ENCODE measurements at regions not wholly inside any gene's neighbourhood (a gene's known extent, or its start where the extent isn't known, plus 50 kb on each side); places are given as distances from the start of the nearest gene placed in this dataset.

DNA sequence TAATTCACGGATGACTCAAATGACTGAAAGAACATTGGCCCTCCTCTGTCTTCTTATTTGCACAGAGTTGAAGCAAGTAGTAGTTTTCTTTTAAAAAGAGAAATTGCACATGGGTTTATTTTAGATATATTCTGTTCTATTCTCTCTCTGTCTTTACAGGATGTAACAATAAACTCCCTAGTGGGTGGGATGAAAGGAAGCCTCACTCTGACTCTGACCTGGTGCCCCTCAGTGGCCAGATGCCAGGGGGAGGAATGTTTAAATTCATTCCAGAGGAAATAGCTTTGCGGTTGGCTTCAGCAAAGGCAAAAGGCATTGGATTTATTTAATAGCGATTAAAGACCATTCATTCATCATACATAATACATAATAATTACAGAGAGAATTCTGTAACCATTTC, 156.4 kb upstream of the MTPN start:
- H3K4me3 ChIP-seq (ENCODE audit: low read depth, low read length, poor library complexity, severe bottlenecking): no peak overlapping the region
- H3K9me2 ChIP-seq (ENCODE audit: low read depth, low read length): no peaks in the 10 kb centered on the region

DNA sequence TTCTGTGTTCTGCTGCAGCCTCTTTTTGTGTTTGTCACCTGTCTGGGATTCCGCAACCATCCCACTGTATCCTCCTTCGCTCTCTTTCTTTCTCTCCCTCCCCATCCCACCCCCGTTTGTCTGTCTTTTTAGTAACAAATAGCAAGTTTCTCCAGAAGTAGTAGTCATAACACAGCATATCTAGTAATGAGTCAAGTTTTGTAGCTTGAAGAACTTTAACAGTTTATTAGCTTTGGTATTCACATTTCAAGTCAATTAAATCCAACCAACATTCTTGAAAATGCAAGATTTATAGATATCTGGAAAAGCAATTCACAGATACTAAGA, 154.1 kb upstream of the MTPN start:
- Histone ChIP-seq H3K9me2 (ENCODE audit: low read depth, low read length) (no peaks in the 10 kb centered on the region), H3K4me1 (ENCODE audit: insufficient read depth, low read length, severe bottlenecking) (no peaks in the 10 kb centered on the region), H2AFZ (ENCODE audit: low read length) (no peak overlapping the region), H3K79me2 (ENCODE audit: insufficient read depth, low read length) (no peaks in the 10 kb centered on the region), H3F3A (ENCODE audit: insufficient read depth, low read length) (no peaks in the 10 kb centered on the region), H3K27me3 (ENCODE audit: insufficient read depth, low read length) (no peaks in the 10 kb centered on the region), H3K4me3 (ENCODE audit: low read depth, low read length, poor library complexity, severe bottlenecking) (no peak overlapping the region), H3K27ac (ENCODE audit: low read depth, low read length, poor library complexity, severe bottlenecking) (no peak overlapping the region), H3K4me2 (ENCODE audit: low read length) (no peak overlapping the region), H4K20me1 (ENCODE audit: insufficient read depth, low read length) (no peaks in the 10 kb centered on the region), H3K36me3 (ENCODE audit: insufficient read depth, low read length) (no peaks in the 10 kb centered on the region), H3K9ac (ENCODE audit: low read length) (no peak overlapping the region), H3K9me3 (ENCODE audit: low read length) (no peaks in the 10 kb centered on the region)
- TF ChIP-seq EZH2 (IDR thresholded peaks at IDR 0.05; ENCODE audit: borderline replicate concordance, low read length): no peak

More for the DNA sequence above, 156.4 kb upstream of the MTPN start:
- Histone ChIP-seq H3K9ac (ENCODE audit: low read length) (no peak overlapping the region), H3K4me1 (ENCODE audit: insufficient read depth, low read length, severe bottlenecking) (no peaks in the 10 kb centered on the region), H3K27me3 (ENCODE audit: insufficient read depth, low read length) (no peaks in the 10 kb centered on the region), H3K9me3 (ENCODE audit: low read length) (no peaks in the 10 kb centered on the region), H3K36me3 (ENCODE audit: insufficient read depth, low read length) (no peaks in the 10 kb centered on the region), H3K79me2 (ENCODE audit: insufficient read depth, low read length) (no peaks in the 10 kb centered on the region), H2AFZ (ENCODE audit: low read length) (no peak overlapping the region), H3K27ac (ENCODE audit: low read depth, low read length, poor library complexity, severe bottlenecking) (no peak overlapping the region), H3F3A (ENCODE audit: insufficient read depth, low read length) (no peaks in the 10 kb centered on the region), H4K20me1 (ENCODE audit: insufficient read depth, low read length) (no peaks in the 10 kb centered on the region), H3K4me2 (ENCODE audit: low read length) (no peak overlapping the region)
- TF ChIP-seq, protein P1, sequence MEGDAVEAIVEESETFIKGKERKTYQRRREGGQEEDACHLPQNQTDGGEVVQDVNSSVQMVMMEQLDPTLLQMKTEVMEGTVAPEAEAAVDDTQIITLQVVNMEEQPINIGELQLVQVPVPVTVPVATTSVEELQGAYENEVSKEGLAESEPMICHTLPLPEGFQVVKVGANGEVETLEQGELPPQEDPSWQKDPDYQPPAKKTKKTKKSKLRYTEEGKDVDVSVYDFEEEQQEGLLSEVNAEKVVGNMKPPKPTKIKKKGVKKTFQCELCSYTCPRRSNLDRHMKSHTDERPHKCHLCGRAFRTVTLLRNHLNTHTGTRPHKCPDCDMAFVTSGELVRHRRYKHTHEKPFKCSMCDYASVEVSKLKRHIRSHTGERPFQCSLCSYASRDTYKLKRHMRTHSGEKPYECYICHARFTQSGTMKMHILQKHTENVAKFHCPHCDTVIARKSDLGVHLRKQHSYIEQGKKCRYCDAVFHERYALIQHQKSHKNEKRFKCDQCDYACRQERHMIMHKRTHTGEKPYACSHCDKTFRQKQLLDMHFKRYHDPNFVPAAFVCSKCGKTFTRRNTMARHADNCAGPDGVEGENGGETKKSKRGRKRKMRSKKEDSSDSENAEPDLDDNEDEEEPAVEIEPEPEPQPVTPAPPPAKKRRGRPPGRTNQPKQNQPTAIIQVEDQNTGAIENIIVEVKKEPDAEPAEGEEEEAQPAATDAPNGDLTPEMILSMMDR (IDR thresholded peaks at IDR 0.05; ENCODE audit: low read length): no peak
- TF ChIP-seq EZH2 (IDR thresholded peaks at IDR 0.05; ENCODE audit: borderline replicate concordance, low read length): no peak

DNA sequence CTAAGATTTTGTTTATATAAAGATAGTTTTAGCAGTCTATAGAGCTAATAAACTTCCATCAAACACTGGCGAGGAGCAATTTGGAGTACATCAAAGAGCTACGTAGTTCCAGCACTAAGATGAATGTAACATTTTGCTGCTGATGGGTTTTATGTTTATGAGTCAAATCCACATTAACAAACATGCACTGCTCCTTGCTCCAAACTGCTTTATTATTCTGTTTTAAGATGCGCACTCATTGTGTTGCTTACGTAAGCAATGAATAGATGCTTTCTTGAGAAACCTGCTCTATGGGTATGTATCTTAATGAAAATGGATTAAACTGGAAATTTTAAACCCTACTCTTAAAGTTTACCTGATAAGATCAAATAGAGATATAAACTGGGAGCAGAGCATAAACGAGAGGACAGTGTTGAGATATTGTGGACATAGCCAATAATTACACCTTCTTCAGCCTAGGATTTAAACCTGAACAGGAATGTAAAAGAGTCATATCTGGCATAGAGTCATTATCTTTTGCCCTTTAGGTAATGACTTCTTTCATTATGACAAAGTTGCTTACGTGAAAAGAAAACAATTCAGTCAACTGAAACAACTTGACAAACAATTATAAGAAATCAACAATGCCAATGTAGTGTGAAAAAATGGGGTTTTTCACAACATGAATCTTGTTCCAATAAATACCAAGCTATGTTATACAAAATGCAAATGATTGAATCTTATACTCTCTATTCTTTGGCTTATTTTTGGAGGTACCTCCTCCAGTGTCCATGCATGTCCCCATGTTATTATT, 153.5 kb upstream of the MTPN start:
- Histone ChIP-seq H2AFZ (ENCODE audit: low read length) (no peak overlapping the region), H3K27me3 (ENCODE audit: insufficient read depth, low read length) (no peaks in the 10 kb centered on the region), H3K27ac (ENCODE audit: low read depth, low read length, poor library complexity, severe bottlenecking) (no peak overlapping the region), H3K9ac (ENCODE audit: low read length) (no peak overlapping the region), H3K9me2 (ENCODE audit: low read depth, low read length) (no peaks in the 10 kb centered on the region), H3K4me2 (ENCODE audit: low read length) (no peak overlapping the region), H3F3A (ENCODE audit: insufficient read depth, low read length) (no peaks in the 10 kb centered on the region), H3K9me3 (ENCODE audit: low read length) (no peaks in the 10 kb centered on the region), H3K36me3 (ENCODE audit: insufficient read depth, low read length) (no peaks in the 10 kb centered on the region), H3K4me1 (ENCODE audit: insufficient read depth, low read length, severe bottlenecking) (no peaks in the 10 kb centered on the region), H3K79me2 (ENCODE audit: insufficient read depth, low read length) (no peaks in the 10 kb centered on the region), H3K4me3 (ENCODE audit: low read depth, low read length, poor library complexity, severe bottlenecking) (no peak overlapping the region), H4K20me1 (ENCODE audit: insufficient read depth, low read length) (no peaks in the 10 kb centered on the region)
- no peak for TF ChIP-seq EZH2 (IDR thresholded peaks at IDR 0.05; ENCODE audit: borderline replicate concordance, low read length)
- TF ChIP-seq, protein P1 (IDR thresholded peaks at IDR 0.05; ENCODE audit: low read length): no peak

DNA sequence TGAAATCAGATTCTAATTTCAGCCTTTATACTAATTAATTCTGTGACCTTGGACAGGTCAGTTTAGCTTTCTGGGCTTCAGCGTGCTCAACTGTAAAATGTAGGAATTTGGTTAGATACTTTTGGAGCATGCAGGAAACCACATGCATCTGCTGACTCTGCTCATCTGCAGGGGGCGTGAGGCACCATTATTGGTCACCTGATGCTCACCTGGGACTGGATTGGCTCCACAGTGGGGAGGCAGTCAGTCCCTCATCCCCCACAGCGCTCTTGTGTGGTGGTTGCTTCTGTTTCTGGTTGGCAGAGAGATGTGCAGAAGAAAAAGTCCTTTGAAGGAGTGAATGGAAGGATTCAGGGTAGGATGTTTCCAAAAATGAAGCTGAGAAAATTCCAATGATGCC, 150.9 kb upstream of the MTPN start:
- Histone ChIP-seq H2AFZ (ENCODE audit: low read length) (no peak overlapping the region), H3K4me2 (ENCODE audit: low read length) (no peak overlapping the region), H3K9me3 (ENCODE audit: low read length) (no peaks in the 10 kb centered on the region), H3K9me2 (ENCODE audit: low read depth, low read length) (no peaks in the 10 kb centered on the region), H3K36me3 (ENCODE audit: insufficient read depth, low read length) (no peaks in the 10 kb centered on the region), H3K27me3 (ENCODE audit: insufficient read depth, low read length) (no peaks in the 10 kb centered on the region), H3K9ac (ENCODE audit: low read length) (no peak overlapping the region), H3F3A (ENCODE audit: insufficient read depth, low read length) (no peaks in the 10 kb centered on the region), H4K20me1 (ENCODE audit: insufficient read depth, low read length) (no peaks in the 10 kb centered on the region), H3K4me3 (ENCODE audit: low read depth, low read length, poor library complexity, severe bottlenecking) (no peak overlapping the region), H3K4me1 (ENCODE audit: insufficient read depth, low read length, severe bottlenecking) (no peaks in the 10 kb centered on the region), H3K27ac (ENCODE audit: low read depth, low read length, poor library complexity, severe bottlenecking) (no peak overlapping the region), H3K79me2 (ENCODE audit: insufficient read depth, low read length) (no peaks in the 10 kb centered on the region)
- TF ChIP-seq, protein P1 (IDR thresholded peaks at IDR 0.05; ENCODE audit: low read length): no peak
- no peak for TF ChIP-seq EZH2 (IDR thresholded peaks at IDR 0.05; ENCODE audit: borderline replicate concordance, low read length)

Measured in OCI-LY1 (cell line).